GM21737 (cell line): ENCODE measurements at regions not wholly inside any gene's neighbourhood (a gene's known extent, or its start where the extent isn't known, plus 50 kb on each side); places are given as distances from the start of the nearest gene placed in this dataset.

Experiments
- ATAC-seq: cut with Tn5 transposase; IDR thresholded peaks from one replicate; pipeline ENCODE4 v1.9.1; 2021; ENCODE audit warnings: mild to moderate bottlenecking, moderate library complexity; ENCODE audit not compliant: unreplicated experiment

- ATAC-seq = no peak
Observed at GRCh38 chr2:220916931-220917330, 655.2 kb downstream of the EPHA4 start.

- no peak for ATAC-seq
Observed at GRCh38 chr2:220930271-220931076, 641.6 kb downstream of the EPHA4 start.

- ATAC-seq = no peak
Observed at GRCh38 chr2:220931491-220931890, 640.6 kb downstream of the EPHA4 start.

- ATAC-seq = no peak
Observed at GRCh38 chr2:220932041-220932440, 640.1 kb downstream of the EPHA4 start.

- ATAC-seq = no peak
Observed at GRCh38 chr2:220935789-220936321, 636.2 kb downstream of the EPHA4 start.

- ATAC-seq = no peak
Observed at GRCh38 chr2:220936641-220937197, 635.4 kb downstream of the EPHA4 start.

- ATAC-seq = no peak
Observed at GRCh38 chr2:220937245-220937644, 634.9 kb downstream of the EPHA4 start.

- no peak for ATAC-seq
Observed at GRCh38 chr2:220940646-220941045, 631.5 kb downstream of the EPHA4 start.

GRCh38 chr2:220941683-220942082, 630.4 kb downstream of the EPHA4 start:
- no peak for ATAC-seq

GRCh38 chr2:220946552-220946951, 625.6 kb downstream of the EPHA4 start:
- no peak for ATAC-seq

GRCh38 chr2:220948579-220948978, 623.5 kb downstream of the EPHA4 start:
- no peak for ATAC-seq

GRCh38 chr2:220949466-220949865, 622.6 kb downstream of the EPHA4 start:
- no peak for ATAC-seq

GRCh38 chr2:220955776-220956175, 616.3 kb downstream of the EPHA4 start:
- ATAC-seq = no peak

GRCh38 chr2:220956429-220956828, 615.7 kb downstream of the EPHA4 start:
- no peak for ATAC-seq

- no peak for ATAC-seq
Observed at GRCh38 chr2:220959391-220959802, 612.7 kb downstream of the EPHA4 start.

- ATAC-seq = no peak
Observed at GRCh38 chr2:220961143-220961860, 610.8 kb downstream of the EPHA4 start.

- no peak for ATAC-seq
Observed at GRCh38 chr2:220962556-220962955, 609.5 kb downstream of the EPHA4 start.

- no peak for ATAC-seq
Observed at GRCh38 chr2:220963076-220963475, 609.0 kb downstream of the EPHA4 start.

- ATAC-seq = no peak
Observed at GRCh38 chr2:220963930-220964329, 608.2 kb downstream of the EPHA4 start.

GRCh38 chr2:220966636-220967035, 605.5 kb downstream of the EPHA4 start:
- ATAC-seq = no peak

- no peak for ATAC-seq
Observed at GRCh38 chr2:220969348-220969747, 602.8 kb downstream of the EPHA4 start.
